ENCODE measurements at regions not wholly inside any gene's neighbourhood (a gene's known extent, or its start where the extent isn't known, plus 50 kb on each side); places are given as distances from the start of the nearest gene placed in this dataset.

DNA sequence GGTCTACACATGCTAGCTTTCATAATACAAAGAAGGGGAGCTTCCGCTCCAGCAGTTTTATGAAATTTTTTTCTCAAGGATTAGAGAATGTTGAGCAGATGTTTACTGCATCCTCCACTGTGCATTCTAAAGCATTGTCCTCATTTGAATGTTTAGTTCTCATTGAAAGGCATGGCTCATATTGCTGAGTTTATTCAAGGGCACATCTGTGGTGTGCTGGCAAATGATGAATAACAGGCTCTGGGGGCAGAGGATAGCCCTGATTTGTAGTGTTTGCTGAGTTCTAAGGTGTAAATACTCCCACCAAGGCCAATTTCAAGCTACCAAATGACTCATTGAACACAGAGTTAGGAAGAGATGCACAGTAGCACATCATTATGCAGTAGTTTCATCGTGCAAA, 303.2 kb upstream of the FAM78B start:
- no peak for TF ChIP-seq LEF1 (IDR thresholded peaks at IDR 0.05; ENCODE audit: borderline replicate concordance)
- ChIA-PET CTCF (interaction anchor here (0.6 to 0.7 kb wide), 2 partner anchors 542 to 719 kb away, joined by 3 read pairs; no protein-coding TSS in a partner anchor), POLR2A (no interaction called here)
- DNase-seq (ENCODE audit: extremely low spot score), result no peak

DNA sequence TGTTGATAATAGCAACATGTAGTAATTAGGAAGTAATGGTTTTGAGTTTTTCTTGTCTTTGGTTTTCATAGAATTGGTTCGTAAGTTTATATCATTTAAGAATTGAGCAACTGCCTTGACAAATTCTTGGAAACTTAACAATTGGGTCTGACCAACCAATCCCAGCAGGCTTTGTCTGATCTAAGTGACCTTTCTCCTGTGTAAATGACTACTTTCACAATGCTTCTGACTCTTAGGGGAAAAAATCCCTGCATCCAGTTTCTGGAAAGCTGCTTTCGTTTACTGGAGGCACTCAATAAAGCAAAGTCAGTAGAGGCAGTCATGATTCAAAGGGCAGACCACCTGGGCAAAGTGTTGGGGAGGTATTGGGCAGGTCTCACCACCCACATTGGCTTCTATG, 303.6 kb upstream of the FAM78B start:
- POLR2A ChIA-PET, result no interaction called here
- CTCF ChIA-PET, result no interaction called here
- TF ChIP-seq ELF4 (IDR thresholded peaks at IDR 0.05) (no peak), SP1 (IDR thresholded peaks at IDR 0.05) (no peak), ARNT (IDR thresholded peaks at IDR 0.05) (no peak), FOXK2 (IDR thresholded peaks at IDR 0.05) (no peak), SUZ12 (IDR thresholded peaks at IDR 0.05) (no peak), CTBP1 (IDR thresholded peaks at IDR 0.05; ENCODE audit: borderline replicate concordance) (no peak), FOXM1 (IDR thresholded peaks at IDR 0.05; ENCODE audit: borderline replicate concordance) (no peak), LEF1 (IDR thresholded peaks at IDR 0.05; ENCODE audit: borderline replicate concordance) (no peak), ZNF384 (IDR thresholded peaks at IDR 0.05) (no peak), L3MBTL2 (conservative IDR thresholded peaks at IDR 0.05) (no peak), TARDBP (IDR thresholded peaks at IDR 0.05) (no peak), BHLHE40 (IDR thresholded peaks at IDR 0.05; ENCODE audit: borderline replicate concordance) (no peak), NFRKB (IDR thresholded peaks at IDR 0.05) (no peak), HDGF (IDR thresholded peaks at IDR 0.05; ENCODE audit: borderline replicate concordance) (no peak), FOXA1 (IDR thresholded peaks at IDR 0.05) (no peak)
- TF ChIP-seq, protein P1, sequence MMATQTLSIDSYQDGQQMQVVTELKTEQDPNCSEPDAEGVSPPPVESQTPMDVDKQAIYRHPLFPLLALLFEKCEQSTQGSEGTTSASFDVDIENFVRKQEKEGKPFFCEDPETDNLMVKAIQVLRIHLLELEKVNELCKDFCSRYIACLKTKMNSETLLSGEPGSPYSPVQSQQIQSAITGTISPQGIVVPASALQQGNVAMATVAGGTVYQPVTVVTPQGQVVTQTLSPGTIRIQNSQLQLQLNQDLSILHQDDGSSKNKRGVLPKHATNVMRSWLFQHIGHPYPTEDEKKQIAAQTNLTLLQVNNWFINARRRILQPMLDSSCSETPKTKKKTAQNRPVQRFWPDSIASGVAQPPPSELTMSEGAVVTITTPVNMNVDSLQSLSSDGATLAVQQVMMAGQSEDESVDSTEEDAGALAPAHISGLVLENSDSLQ (IDR thresholded peaks at IDR 0.05), result no peak
- DNase-seq (ENCODE audit: extremely low spot score), result no peak

DNA sequence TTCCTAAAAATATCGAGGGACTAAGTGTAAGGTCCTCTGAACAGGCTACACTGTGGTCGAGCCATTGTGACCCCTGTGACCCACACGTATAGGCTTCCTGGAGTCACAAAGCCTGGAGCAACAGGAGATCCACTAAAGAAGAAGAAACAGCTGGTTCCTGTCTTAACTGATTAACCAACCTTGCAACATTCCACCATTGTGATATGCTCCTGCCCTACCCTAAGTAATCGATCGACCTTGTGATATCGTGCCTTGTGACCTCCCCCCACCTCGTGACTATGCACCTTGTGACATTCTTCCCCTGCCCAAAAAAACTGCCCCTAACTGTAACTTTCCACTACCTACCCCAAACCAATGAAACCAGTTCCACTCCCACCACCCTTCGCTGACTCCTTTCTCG, 304.6 kb upstream of the FAM78B start:
- ChIA-PET POLR2A (no interaction called here), CTCF (no interaction called here)
- TF ChIP-seq NFRKB (IDR thresholded peaks at IDR 0.05) (no peak), FOXM1 (IDR thresholded peaks at IDR 0.05; ENCODE audit: borderline replicate concordance) (no peak)
- DNase-seq (ENCODE audit: extremely low spot score), result no peak

- CTCF ChIA-PET, result interaction anchor here (0.6 to 1.6 kb wide), 7 partner anchors 11 to 768 kb away, joined by 3 to 7 read pairs (median 4); no protein-coding TSS in a partner anchor
- POLR2A ChIA-PET, result no interaction called here
- TF ChIP-seq FOXM1 (IDR thresholded peaks at IDR 0.05; ENCODE audit: borderline replicate concordance) (no peak), SP1 (IDR thresholded peaks at IDR 0.05) (no peak), CTBP1 (IDR thresholded peaks at IDR 0.05; ENCODE audit: borderline replicate concordance) (no peak), SUZ12 (IDR thresholded peaks at IDR 0.05) (no peak), LEF1 (IDR thresholded peaks at IDR 0.05; ENCODE audit: borderline replicate concordance) (no peak), HDGF (IDR thresholded peaks at IDR 0.05; ENCODE audit: borderline replicate concordance) (no peak), ARNT (IDR thresholded peaks at IDR 0.05) (no peak), FOXA1 (IDR thresholded peaks at IDR 0.05) (no peak), L3MBTL2 (conservative IDR thresholded peaks at IDR 0.05) (no peak), FOXK2 (IDR thresholded peaks at IDR 0.05) (no peak)
- TF ChIP-seq, protein P1 (IDR thresholded peaks at IDR 0.05), result no peak
- DNase-seq (ENCODE audit: extremely low spot score), result peak; percentile 44
These were observed 312.3 kb upstream of the FAM78B start for GRCh38 chr1:166479052-166479631.

DNA sequence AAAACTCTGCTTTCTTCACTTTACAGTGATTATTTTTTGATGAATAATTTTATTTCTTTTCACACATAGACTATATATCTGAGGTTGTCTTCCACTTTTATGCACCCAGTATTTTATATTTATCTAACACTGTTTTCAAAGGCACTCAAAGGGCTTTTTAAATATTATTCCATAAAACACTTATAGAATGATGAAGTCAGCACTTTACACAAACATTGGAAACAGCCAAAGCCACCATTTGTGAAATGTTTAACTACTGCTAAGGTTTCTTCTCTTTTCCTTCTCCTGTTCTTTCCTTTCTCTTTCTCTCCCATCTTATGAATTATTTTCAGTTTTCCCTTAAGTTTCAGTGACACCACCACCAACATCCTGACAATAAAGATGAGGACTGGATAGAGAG, 317.7 kb upstream of the FAM78B start:
- no peak for DNase-seq (ENCODE audit: extremely low spot score)
- TF ChIP-seq L3MBTL2 (conservative IDR thresholded peaks at IDR 0.05) (no peak), FOXK2 (IDR thresholded peaks at IDR 0.05) (no peak), BHLHE40 (IDR thresholded peaks at IDR 0.05; ENCODE audit: borderline replicate concordance) (no peak), SUZ12 (IDR thresholded peaks at IDR 0.05) (no peak), HDGF (IDR thresholded peaks at IDR 0.05; ENCODE audit: borderline replicate concordance) (no peak), FOXM1 (IDR thresholded peaks at IDR 0.05; ENCODE audit: borderline replicate concordance) (no peak), FOXA1 (IDR thresholded peaks at IDR 0.05) (no peak), SP1 (IDR thresholded peaks at IDR 0.05) (no peak)
- TF ChIP-seq, protein P1 (IDR thresholded peaks at IDR 0.05), result no peak
- CTCF ChIA-PET, result no interaction called here
- POLR2A ChIA-PET, result no interaction called here

GRCh38 chr1:166484871-166485270, 318.1 kb upstream of the FAM78B start:
- TF ChIP-seq L3MBTL2 (conservative IDR thresholded peaks at IDR 0.05) (no peak), ZNF384 (IDR thresholded peaks at IDR 0.05) (no peak), FOXK2 (IDR thresholded peaks at IDR 0.05) (no peak), TARDBP (IDR thresholded peaks at IDR 0.05) (no peak), SUZ12 (IDR thresholded peaks at IDR 0.05) (no peak), BHLHE40 (IDR thresholded peaks at IDR 0.05; ENCODE audit: borderline replicate concordance) (no peak), FOXA1 (IDR thresholded peaks at IDR 0.05) (no peak), ARNT (IDR thresholded peaks at IDR 0.05) (no peak), CTBP1 (IDR thresholded peaks at IDR 0.05; ENCODE audit: borderline replicate concordance) (no peak), HDGF (IDR thresholded peaks at IDR 0.05; ENCODE audit: borderline replicate concordance) (no peak), LEF1 (IDR thresholded peaks at IDR 0.05; ENCODE audit: borderline replicate concordance) (no peak), FOXM1 (IDR thresholded peaks at IDR 0.05; ENCODE audit: borderline replicate concordance) (no peak), NFRKB (IDR thresholded peaks at IDR 0.05) (no peak)
- ChIA-PET CTCF (no interaction called here), POLR2A (no interaction called here)
- DNase-seq (ENCODE audit: extremely low spot score), result no peak

- POLR2A ChIA-PET, result no interaction called here
- CTCF ChIA-PET, result no interaction called here
- TF ChIP-seq ZNF384 (IDR thresholded peaks at IDR 0.05) (no peak), SUZ12 (IDR thresholded peaks at IDR 0.05) (no peak), FOXA1 (IDR thresholded peaks at IDR 0.05) (no peak)
- TF ChIP-seq, protein P1 (IDR thresholded peaks at IDR 0.05), result no peak
- no peak for DNase-seq (ENCODE audit: extremely low spot score)
These were observed 318.8 kb upstream of the FAM78B start for GRCh38 chr1:166485620-166486019.
